Stomach (tissue), 8 donors: ENCODE measurements at regions not wholly inside any gene's neighbourhood (a gene's known extent, or its start where the extent isn't known, plus 50 kb on each side); places are given as distances from the start of the nearest gene placed in this dataset.
A peak's percentile ranks its signal among the peaks of the same experiment; 100 is the strongest.

ENCODE experiments used
- DNase-seq, 2 donors: peaks; one replicate each; pipeline versions ENCODE4 v3.0.0 to v3.0.0-alpha.2; 2013 to 2019
- H3K27ac ChIP-seq, 5 donors: fragments of 200-600 bp in 4 of 5; sonication (generic) in 4 of 5; one replicate each; pipeline ENCODE4 v1.5.1; 2013 to 2019; ENCODE audit warnings: mild to moderate bottlenecking in 1 of 5, moderate library complexity in 1 of 5
- H3K27me3 ChIP-seq, 3 donors: fragments of 200-600 bp; sonication (generic); one replicate each; pipeline ENCODE4 v1.5.1; 2017 to 2019; ENCODE audit warnings: mixed run types in 1 of 3
- H3K36me3 ChIP-seq, 4 donors: fragments of 200-600 bp; sonication (generic); 1 replicate in 3 of 4; 2 replicates in 1 of 4; pipeline ENCODE4 v1.5.1; 2016 to 2019
- H3K4me1 ChIP-seq, 4 donors: fragments of 200-600 bp; sonication (generic); one replicate each; pipeline ENCODE4 v1.5.1; 2016 to 2019
- H3K4me3 ChIP-seq, 4 donors: fragments of 200-600 bp; sonication (generic) in 3 of 4; one replicate each; pipeline ENCODE4 v1.5.1; 2016 to 2019; ENCODE audit warnings: mild to moderate bottlenecking in 1 of 4
- H3K9me3 ChIP-seq, 4 donors: fragments of 200-600 bp; sonication (generic); one replicate each; pipeline ENCODE4 v1.5.1; 2016 to 2019
- CTCF ChIP-seq, 7 experiments: fragments of 450-650 bp in 4 of 7; fragments of 200-600 bp in 3 of 7; sonication (generic) in 3 of 7; IDR thresholded peaks; one replicate each; pipeline ENCODE4 v1.5.1; 2016 to 2019; ENCODE audit warnings: antibody characterized with exemption in 7 of 7, control low read depth in 2 of 7, mild to moderate bottlenecking in 1 of 7
- EP300 ChIP-seq: sonication (generic); formaldehyde crosslinking; IDR thresholded peaks from one replicate; pipeline ENCODE4 v1.6.1; 2017; ENCODE audit warnings: antibody characterized with exemption
- POLR2A ChIP-seq, 4 donors: fragments of 450-650 bp; IDR thresholded peaks; one replicate each; pipeline ENCODE4 v1.6.1; 2016; ENCODE audit warnings: antibody characterized with exemption in 4 of 4, control low read depth in 2 of 4, mild to moderate bottlenecking in 1 of 4, moderate library complexity in 1 of 4
- POLR2AphosphoS5 ChIP-seq, 3 donors: sonication (generic); formaldehyde crosslinking; IDR thresholded peaks; one replicate each; pipeline ENCODE4 v1.6.1; 2016; ENCODE audit warnings: antibody characterized with exemption in 3 of 3
- WGBS, 5 donors: extraction: QIAGEN DNeasy Blood & Tissue Kit in 3 of 5; methylation state at CpG; one replicate each; pipeline versions ENCODE4 v1.1.5 to v1.1.7; 2013 to 2018; 5-methylcytosine and 5-hydroxymethylcytosine counted together
- intact Hi-C: fragments of 100-400 bp; cut with DNase I; formaldehyde crosslinking; loops from one replicate; pipeline ENCODE4 v1.15.1; 2023; ENCODE audit warnings: low total_unique reads
- donor health status: healthy with polysubstance abuse.
- donor health status: Bipolar disorder and iron deficiency.
- donor health status: healthy.

- no peaks in the 10 kb centered on the region for H3K36me3 ChIP-seq
- H3K4me1 ChIP-seq: peaks cover 0 to 27% (median 7%) of the 10 kb centered on the region in 4 donors
- 70 to 85% (median 80%) methylated on average over 10 of the region's 10 CpGs for WGBS, 5 donors
- H3K9me3 ChIP-seq: peaks cover 0 to 19% (median 5%) of the 10 kb centered on the region in 4 donors
- H3K27me3 ChIP-seq: no peaks in the 10 kb centered on the region
- no peak overlapping the region for H3K4me3 ChIP-seq
- intact Hi-C loops: no loop called here
- no peak for TF ChIP-seq EP300
- no peak for TF ChIP-seq POLR2AphosphoS5 (IDR thresholded peaks at IDR 0.05)
- TF ChIP-seq CTCF (IDR thresholded peaks at IDR 0.05): no peak
- no peak for TF ChIP-seq POLR2A (IDR thresholded peaks at IDR 0.05)
- DNase-seq: peak in 1 of 2 donors; percentile 68
- no peak overlapping the region for H3K27ac ChIP-seq
These were observed 172.8 kb downstream of the SMIM20 start for GRCh38 chr4:26086621-26087441.

- Histone ChIP-seq H3K4me1 (peaks cover 0 to 18% (median 3%) of the 10 kb centered on the region in 4 donors), H3K27ac (peak overlapping the region in 1 of 5 donors; percentile 24), H3K4me3 (no peak overlapping the region), H3K9me3 (peaks cover 0 to 19% (median 5%) of the 10 kb centered on the region in 4 donors), H3K36me3 (no peaks in the 10 kb centered on the region), H3K27me3 (no peaks in the 10 kb centered on the region)
- TF ChIP-seq POLR2A (IDR thresholded peaks at IDR 0.05) (no peak), POLR2AphosphoS5 (IDR thresholded peaks at IDR 0.05) (no peak), CTCF (IDR thresholded peaks at IDR 0.05) (no peak)
- DNase-seq: no peak
- intact Hi-C loops: no loop called here
- 33 to 62% (median 44%) methylated on average over 4 of the region's 4 CpGs for WGBS, 5 donors
These were observed 174.5 kb downstream of the SMIM20 start for GRCh38 chr4:26088433-26088928.

GRCh38 chr4:26093551-26093950, 179.5 kb downstream of the SMIM20 start:
- no peak for DNase-seq
- WGBS, 5 donors: 54 to 75% (median 62%) methylated on average over 3 of the region's 3 CpGs
- H3K4me3 ChIP-seq: no peak overlapping the region
- H3K4me1 ChIP-seq: peaks cover 0 to 4% (median 0%) of the 10 kb centered on the region in 4 donors
- TF ChIP-seq POLR2AphosphoS5 (IDR thresholded peaks at IDR 0.05) (peak in 1 of 3 donors; percentile 16), CTCF (IDR thresholded peaks at IDR 0.05) (no peak)
- H3K27ac ChIP-seq: peak overlapping the region in 1 of 5 donors; percentile 58
- H3K36me3 ChIP-seq: no peaks in the 10 kb centered on the region
- intact Hi-C loops: no loop called here
- H3K9me3 ChIP-seq: peaks cover 0 to 20% (median 7%) of the 10 kb centered on the region in 4 donors
- H3K27me3 ChIP-seq: no peaks in the 10 kb centered on the region

GRCh38 chr4:26094076-26094475, 180.1 kb downstream of the SMIM20 start:
- peak overlapping the region in 1 of 5 donors; percentile 58 for H3K27ac ChIP-seq
- WGBS, 5 donors: 67 to 81% (median 73%) methylated on average over 2 of the region's 2 CpGs
- no peak overlapping the region for H3K4me3 ChIP-seq
- TF ChIP-seq POLR2AphosphoS5 (IDR thresholded peaks at IDR 0.05) (no peak), CTCF (IDR thresholded peaks at IDR 0.05) (no peak), POLR2A (IDR thresholded peaks at IDR 0.05) (no peak), EP300 (no peak)
- H3K27me3 ChIP-seq: no peaks in the 10 kb centered on the region
- no peak for DNase-seq
- no peaks in the 10 kb centered on the region for H3K36me3 ChIP-seq
- no peaks in the 10 kb centered on the region for H3K4me1 ChIP-seq
- peaks cover 0 to 24% (median 11%) of the 10 kb centered on the region in 4 donors for H3K9me3 ChIP-seq
- intact Hi-C loops: no loop called here
